Stimulated activated CD8-positive, alpha-beta memory T cell treated with anti-CD3 and anti-CD28 coated beads, Interleukin-7, amount 100 ng/mL, for 4 hours (primary cell): ENCODE measurements at regions not wholly inside any gene's neighbourhood (a gene's known extent, or its start where the extent isn't known, plus 50 kb on each side); places are given as distances from the start of the nearest gene placed in this dataset.
"Not testable (repeated sequence)": the region's sequence is repeated elsewhere in the genome, so short reads cannot be mapped to it uniquely, and the experiment has no call there.

Experiments used
- DNase-seq, 2 donors: peaks; one replicate each; pipeline ENCODE4 v3.0.0-alpha.2; 2020; ENCODE audit warnings: low read depth in 2 of 2

GRCh38 chrX:40950546-40950945 lies 134.7 kb upstream of the USP9X start:
- no peak for DNase-seq

GRCh38 chrX:40951407-40951806 lies 133.8 kb upstream of the USP9X start:
- not testable (repeated sequence) for DNase-seq

GRCh38 chrX:40952855-40953254 lies 132.4 kb upstream of the USP9X start:
- DNase-seq, result no peak

DNA sequence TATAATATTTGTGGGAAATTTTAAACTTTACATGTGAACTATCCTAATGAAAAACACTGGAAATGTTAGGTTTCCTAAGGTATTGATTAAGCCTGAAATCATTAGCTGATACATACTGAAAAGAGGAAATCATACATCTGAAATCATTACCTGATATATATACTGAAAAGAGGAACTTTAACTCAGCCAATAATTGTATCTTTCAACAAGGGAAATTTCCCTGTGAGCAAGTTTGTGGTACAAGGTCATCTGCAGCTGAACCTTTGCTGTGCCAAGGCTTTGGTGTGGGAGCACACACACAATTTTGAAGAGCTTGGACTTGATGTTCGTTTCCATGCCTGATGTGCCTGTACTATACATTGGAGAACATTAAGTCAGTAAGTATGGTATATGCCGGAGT lies 131.9 kb upstream of the USP9X start:
- DNase-seq, result no peak

GRCh38 chrX:40960041-40960440 lies 125.2 kb upstream of the USP9X start:
- no peak for DNase-seq

GRCh38 chrX:40962793-40963407 lies 122.3 kb upstream of the USP9X start:
- DNase-seq, result no peak

- no peak for DNase-seq
These were observed 121.2 kb upstream of the USP9X start for GRCh38 chrX:40964008-40964407.

- DNase-seq, result no peak
These were observed 120.3 kb upstream of the USP9X start for GRCh38 chrX:40964633-40965586.

DNA sequence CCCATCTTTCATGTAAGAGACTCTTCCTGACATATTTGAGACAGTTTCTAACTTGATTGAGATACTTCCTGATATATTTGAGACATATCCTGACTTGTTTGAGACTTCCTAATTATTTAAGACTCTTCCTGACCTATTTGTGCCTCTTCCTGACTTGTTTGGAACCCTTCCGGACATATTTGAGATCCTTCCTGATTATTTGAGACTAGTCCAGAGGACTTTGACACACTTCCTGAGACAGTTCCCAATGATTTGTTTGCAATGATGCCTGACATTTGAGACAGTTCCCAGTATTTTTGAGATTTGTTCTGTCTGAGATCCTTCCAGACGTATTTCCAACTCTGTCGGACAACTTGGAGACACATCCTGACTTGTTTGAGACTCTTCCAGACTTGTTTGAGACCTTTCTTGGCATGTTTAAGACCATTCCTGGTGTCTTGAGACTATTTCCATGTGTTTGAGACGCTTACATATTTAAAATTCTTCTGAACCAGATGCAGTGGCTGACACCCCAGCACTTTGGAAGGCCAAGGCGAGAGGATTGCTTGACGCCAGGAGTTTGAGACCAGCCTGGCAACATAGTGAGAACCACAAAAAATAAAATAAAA lies 118.9 kb upstream of the USP9X start:
- DNase-seq, result no peak

DNA sequence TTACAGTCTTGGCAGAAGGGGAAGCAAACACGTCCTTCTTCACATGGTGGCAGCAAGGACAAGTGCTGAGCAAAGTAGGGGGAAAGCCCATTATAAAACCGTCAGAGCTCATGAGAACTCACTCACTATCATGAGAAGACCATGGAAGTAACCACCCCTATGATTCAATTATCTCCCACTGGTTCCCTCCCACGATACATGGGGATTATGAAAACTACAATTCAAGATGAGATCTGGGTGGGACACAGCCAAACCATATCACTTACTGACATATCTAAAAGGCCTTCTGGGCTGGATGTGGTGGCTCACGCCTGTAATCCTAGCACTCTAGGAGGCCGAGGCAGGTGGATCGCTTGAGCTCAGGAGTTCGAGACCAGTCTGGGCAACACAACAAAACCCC lies 117.1 kb upstream of the USP9X start:
- no peak for DNase-seq

- DNase-seq, result no peak
These were observed 113.5 kb upstream of the USP9X start for GRCh38 chrX:40971736-40972135.

DNA sequence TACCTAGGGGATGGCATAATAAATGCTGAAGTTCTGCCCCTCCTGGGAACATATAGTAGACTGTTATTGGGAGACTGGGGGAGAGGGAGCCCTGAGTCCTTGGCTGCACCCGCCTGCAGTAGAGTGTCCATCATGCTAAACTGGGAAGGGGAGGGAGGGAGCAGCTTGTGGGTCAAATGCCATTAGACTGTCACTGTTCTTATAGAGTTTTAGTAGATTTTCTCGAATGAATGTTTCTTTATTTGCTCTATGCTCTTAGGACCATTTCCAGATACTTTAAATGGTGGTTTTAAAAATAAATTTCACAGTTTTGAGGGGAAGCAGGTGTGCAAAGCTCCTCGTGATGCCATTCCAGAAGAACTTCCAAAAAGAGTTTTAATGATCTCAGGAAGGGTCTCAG lies 111.6 kb upstream of the USP9X start:
- DNase-seq, result no peak

DNA sequence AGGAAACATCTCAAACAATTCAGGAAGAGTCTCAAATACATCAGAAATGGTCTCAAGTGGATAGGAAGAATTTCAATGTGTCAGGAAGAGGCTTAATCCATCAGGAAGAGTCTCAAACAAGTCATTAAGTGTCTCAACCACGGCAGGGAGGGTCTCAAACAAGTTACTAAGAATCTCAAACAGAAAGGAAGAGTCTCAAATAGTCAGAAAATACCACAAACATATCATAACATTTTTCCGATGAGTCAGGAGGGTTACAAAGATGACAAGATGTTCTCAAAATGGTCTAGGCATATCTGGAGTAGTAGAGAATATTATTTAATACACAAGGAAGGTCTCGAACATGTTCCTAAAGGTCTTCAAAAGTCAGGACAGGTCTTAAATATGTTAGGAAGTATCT lies 109.3 kb upstream of the USP9X start:
- no peak for DNase-seq

DNA sequence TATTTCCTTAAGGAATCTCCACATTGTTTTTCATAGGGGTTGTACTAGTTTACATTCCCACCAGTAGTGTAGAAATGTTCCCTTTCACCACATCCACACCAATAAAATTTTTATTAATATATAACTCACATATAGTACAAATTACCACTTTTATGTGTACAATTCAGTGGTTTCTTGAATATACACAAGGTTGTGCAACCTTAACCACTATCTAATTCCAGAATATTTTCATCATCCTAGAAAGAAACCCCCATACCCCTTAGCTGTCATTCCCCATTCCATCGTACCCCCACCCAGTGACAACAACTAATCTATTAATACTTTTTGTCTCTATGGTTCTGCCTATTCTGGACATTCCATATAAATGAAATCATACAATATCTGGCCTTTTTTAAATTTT lies 108.3 kb upstream of the USP9X start:
- DNase-seq, result no peak

GRCh38 chrX:40984962-40985361 lies 100.3 kb upstream of the USP9X start:
- no peak for DNase-seq

DNA sequence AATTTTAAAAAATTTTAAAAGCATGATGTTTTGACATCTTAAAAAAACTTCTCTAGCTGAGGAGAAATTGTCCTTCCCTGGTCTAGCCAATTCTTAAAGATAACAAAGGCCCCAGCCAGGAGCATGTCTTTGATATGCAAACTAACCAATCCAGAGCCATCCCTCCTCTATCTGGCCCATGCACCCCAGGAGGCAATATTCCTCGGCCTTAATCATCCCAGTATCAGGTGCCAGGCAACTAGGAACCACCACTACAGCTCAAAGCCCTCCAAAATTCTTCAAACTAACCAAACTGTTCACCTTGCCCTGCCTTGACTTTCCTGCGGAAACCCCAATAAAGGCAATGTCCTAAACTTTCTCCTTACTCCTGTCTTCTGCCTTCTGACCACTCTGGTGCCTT lies 97.8 kb upstream of the USP9X start:
- DNase-seq, result no peak

DNA sequence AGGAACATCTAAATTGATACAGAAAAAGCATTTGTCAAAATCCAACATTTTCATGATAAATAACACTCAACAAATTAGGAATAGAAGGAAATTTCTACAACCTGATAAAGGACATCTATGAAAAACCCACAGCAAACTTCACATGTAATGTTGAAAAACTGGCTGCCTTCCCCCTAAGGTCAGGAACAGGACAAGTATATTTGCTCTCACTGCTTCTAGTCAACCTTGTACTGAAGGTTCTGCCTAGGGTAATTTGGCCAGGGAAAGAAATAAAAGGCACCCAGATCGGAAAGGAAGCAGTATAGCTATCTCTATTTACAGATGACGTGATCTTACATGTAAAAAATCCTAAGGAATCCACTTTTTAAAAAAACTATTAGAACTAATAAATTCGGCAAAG lies 97.1 kb upstream of the USP9X start:
- no peak for DNase-seq

GRCh38 chrX:40993395-40993794 lies 91.8 kb upstream of the USP9X start:
- DNase-seq, result not testable (repeated sequence)

DNA sequence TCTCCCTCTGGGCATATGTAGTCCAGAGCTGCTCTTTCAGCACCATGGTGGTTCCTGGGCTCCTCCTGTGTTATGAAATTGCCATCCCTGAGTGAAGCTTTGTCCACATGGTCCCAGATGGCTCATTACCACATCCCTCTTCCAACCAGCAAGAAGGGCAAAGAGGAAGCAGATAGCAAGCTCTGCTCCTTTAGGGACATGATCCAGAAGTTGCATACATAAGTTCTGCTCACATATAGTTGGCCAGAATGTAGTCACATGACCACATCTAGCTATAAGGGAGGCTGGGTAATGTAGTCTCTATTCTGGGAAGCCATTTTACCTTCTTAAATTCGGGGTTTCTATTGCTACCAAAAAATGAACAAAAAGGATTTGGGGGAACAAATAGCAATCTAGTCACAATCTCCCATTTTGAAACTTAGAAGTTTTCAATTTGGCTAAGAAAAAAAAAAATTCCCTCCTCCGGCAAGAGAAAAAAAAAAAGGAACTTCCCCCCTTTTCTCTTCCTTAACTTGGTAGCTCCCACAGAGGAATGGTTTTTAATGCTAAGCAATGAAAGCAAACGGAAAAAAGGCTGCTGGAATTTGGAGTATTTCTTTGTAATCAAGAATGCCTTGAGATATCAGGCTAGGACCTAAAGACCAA lies 88.2 kb upstream of the USP9X start:
- no peak for DNase-seq

- DNase-seq, result no peak
These were observed 87.1 kb upstream of the USP9X start for GRCh38 chrX:40998123-40998522.

- no peak for DNase-seq
These were observed 83.9 kb upstream of the USP9X start for GRCh38 chrX:41001327-41001726.

GRCh38 chrX:41002026-41002425 lies 83.2 kb upstream of the USP9X start:
- no peak for DNase-seq
